ENCODE measurements at regions not wholly inside any gene's neighbourhood (a gene's known extent, or its start where the extent isn't known, plus 50 kb on each side); places are given as distances from the start of the nearest gene placed in this dataset.

GRCh38 chr4:11914406-11914805 lies 485.7 kb upstream of the HS3ST1 start:
- TF ChIP-seq CTCF (IDR thresholded peaks at IDR 0.05; ENCODE audit: borderline replicate concordance, control extremely low read depth, extremely low read depth, insufficient read depth, missing control alignments), result no peak
- in situ Hi-C loops (cut with MboI; ENCODE audit: low sequenced_read_pairs, unreplicated experiment), result no loop called here
- no peak for DNase-seq (ENCODE audit: low spot score)

- in situ Hi-C loops (cut with MboI; ENCODE audit: low sequenced_read_pairs, unreplicated experiment), result no loop called here
- TF ChIP-seq CTCF (IDR thresholded peaks at IDR 0.05; ENCODE audit: borderline replicate concordance, control extremely low read depth, extremely low read depth, insufficient read depth, missing control alignments), result no peak
- DNase-seq (ENCODE audit: low spot score), result no peak
Measured at GRCh38 chr4:11912886-11913285, 484.2 kb upstream of the HS3ST1 start.

- TF ChIP-seq CTCF (IDR thresholded peaks at IDR 0.05; ENCODE audit: borderline replicate concordance, control extremely low read depth, extremely low read depth, insufficient read depth, missing control alignments), result no peak
- no peak for DNase-seq (ENCODE audit: low spot score)
- in situ Hi-C loops (cut with MboI; ENCODE audit: low sequenced_read_pairs, unreplicated experiment), result no loop called here
Measured at GRCh38 chr4:11910812-11911211, 482.1 kb upstream of the HS3ST1 start.

- no peak for TF ChIP-seq CTCF (IDR thresholded peaks at IDR 0.05; ENCODE audit: borderline replicate concordance, control extremely low read depth, extremely low read depth, insufficient read depth, missing control alignments)
- DNase-seq (ENCODE audit: low spot score), result no peak
- in situ Hi-C loops (cut with MboI; ENCODE audit: low sequenced_read_pairs, unreplicated experiment), result no loop called here
Measured at GRCh38 chr4:11908712-11909111, 480.0 kb upstream of the HS3ST1 start.

GRCh38 chr4:11908205-11908604 lies 479.5 kb upstream of the HS3ST1 start:
- TF ChIP-seq CTCF (IDR thresholded peaks at IDR 0.05; ENCODE audit: borderline replicate concordance, control extremely low read depth, extremely low read depth, insufficient read depth, missing control alignments), result no peak
- DNase-seq (ENCODE audit: low spot score), result no peak
- in situ Hi-C loops (cut with MboI; ENCODE audit: low sequenced_read_pairs, unreplicated experiment), result no loop called here

- in situ Hi-C loops (cut with MboI; ENCODE audit: low sequenced_read_pairs, unreplicated experiment), result no loop called here
- DNase-seq (ENCODE audit: low spot score), result no peak
- TF ChIP-seq CTCF (IDR thresholded peaks at IDR 0.05; ENCODE audit: borderline replicate concordance, control extremely low read depth, extremely low read depth, insufficient read depth, missing control alignments), result no peak
Measured at GRCh38 chr4:11904846-11905739, 476.4 kb upstream of the HS3ST1 start.

All from GM13976 (cell line).